AG08395 (cell line): ENCODE measurements at regions not wholly inside any gene's neighbourhood (a gene's known extent, or its start where the extent isn't known, plus 50 kb on each side); places are given as distances from the start of the nearest gene placed in this dataset.
"Not testable (repeated sequence)": the region's sequence is repeated elsewhere in the genome, so short reads cannot be mapped to it uniquely, and the experiment has no call there.

Source experiments
- DNase-seq: peaks from one replicate; pipeline ENCODE4 v3.0.0; 2012; ENCODE audit warnings: mixed read lengths, low spot score

DNA sequence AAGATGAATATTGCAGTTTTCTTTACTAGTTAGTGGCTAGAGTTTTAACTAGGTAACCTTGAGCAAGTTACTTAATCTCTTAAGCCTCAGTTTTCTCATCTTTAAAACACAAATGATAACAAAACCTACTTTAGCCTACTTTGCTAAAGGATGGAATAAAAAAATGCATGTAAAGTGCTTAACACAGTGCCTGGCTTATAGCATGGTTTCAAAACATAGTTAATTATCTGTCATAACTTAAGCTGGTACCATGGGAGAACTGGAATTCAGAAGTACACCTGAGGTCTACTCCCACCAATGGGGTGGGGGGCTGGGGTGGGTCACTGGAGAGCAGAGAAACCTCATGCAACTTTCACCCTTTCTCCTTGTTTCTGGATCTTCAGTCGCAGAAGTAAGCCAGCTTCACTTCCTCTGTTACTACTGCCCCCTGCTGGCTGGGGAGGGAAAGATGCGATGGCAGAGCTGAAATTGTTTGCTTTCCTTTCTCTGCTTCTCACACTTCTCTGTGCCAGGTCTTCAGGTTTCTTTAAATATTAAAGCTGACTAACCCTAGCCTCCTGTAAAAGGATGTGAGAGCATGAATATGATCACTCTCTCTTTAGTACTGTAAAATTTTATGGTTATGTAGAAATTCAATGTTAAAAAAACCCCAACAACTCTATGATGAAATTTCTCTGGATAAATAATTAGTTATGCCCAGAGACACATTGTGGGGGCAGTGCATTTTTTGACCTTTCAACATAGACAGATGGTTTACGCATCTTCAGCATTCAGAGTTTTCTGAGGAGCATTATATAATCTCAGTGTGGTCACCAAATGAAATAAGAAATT is 324.2 kb downstream of the HLX start:
- peak; percentile 74 for DNase-seq

DNA sequence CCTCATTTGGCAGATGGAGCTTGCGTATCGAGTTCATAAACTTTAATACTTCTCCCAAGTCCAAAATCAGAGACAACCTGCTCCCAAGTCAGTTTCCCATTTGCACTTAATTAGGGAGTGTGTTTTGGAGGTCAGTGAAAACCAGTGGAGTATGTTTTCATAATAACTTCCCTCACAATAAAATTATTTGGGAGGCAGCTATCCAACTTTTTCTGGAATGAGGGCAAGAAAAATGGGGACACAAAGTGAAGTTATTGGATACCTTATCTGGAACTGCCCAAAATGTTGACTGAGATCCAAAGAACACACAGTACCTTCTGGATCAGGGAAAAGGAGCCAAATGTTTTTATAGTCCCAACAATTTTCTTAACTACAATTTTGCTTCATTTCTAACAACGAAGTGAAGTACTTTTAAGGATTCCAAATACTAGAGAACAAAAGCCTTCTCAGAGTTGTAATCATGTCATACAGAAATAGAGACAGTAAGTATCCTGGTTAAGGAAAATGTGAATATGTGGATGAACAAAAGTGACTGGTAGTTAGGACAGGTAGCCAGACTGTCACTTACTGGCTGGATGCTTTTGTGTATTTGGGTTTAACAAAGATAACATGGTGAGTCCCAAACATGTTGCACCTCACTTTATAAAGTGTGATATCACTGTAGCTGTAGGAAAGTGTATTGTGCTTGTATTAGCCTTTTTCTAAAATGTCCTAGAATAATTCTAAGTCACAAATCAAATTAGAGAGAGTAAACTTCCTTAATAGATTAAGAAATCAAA is 325.0 kb downstream of the HLX start:
- DNase-seq: no peak

DNA sequence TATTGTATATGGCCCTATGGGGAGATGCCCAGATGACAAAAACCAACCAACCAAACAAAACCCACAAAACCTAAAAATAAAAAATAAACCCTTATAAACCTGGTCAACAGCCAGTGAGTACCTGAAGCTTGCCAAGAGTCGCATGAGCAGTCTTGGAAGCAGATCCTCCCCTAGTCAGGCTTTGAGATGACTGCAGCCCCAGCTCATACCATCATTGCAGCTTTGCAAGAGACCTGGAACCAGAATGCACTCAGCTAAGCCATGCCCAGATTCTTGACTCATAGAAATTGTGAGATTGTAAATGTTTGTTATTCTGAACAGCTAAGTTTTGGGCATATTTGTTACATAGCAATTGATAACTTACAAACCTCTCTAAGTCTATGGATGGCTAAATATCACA is 326.8 kb downstream of the HLX start:
- no peak for DNase-seq

DNA sequence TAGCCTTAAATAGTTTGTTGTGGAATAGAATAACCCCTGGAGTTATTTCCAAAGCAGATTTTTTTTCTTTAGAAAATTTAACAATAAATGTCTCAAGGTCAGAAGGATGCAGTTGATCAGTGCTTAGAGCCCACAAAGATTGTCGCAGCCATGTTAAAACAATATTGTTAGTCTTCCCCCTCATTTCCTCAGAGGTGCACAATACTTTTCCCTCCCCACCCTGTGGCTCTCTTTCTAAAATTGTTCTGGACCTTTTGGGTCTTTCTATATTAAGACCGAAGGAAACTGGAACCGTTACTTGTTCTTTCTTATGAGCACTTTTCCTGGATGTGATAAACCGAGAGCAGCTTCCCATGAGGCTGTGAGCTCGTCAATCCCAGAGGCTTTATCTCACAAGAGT is 333.7 kb downstream of the HLX start:
- no peak for DNase-seq

DNA sequence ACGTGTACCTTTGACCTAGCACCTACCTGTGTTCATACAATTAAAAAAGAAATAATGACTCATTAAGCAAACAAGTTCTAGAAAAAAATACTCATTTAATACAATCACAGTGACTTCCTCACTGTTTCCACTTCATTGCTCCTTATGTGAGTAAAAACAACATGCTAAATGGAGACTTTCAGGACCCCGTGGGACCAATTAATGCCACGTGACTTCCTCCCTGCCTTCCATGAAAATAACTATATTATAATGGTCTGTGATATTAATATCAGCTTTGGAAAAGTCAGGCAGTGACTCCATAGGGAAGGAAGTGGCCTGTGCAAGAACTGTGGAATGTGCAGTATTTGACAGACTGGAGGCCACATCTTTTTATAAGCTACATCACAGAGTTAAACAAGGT is 337.8 kb downstream of the HLX start:
- DNase-seq: peak; percentile 13

DNA sequence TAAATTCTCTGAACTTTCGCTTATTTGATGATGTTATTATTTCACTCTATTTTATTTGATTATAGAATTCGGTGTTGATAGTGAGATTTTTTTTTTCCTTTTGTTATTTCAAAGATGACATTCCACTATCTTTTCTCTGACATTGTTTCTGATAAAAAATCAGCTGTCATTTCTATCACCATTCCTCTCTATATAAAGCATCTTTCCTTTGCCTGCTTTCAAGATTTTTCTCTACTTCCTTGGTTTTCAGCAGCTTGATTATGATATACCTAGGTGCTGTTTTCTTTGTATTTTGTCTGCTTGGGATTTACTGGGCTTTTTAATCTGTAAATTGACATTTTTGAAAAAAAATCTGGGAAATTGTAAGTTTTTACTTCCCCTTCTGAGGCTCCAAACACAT is 344.0 kb downstream of the HLX start:
- DNase-seq: no peak

DNA sequence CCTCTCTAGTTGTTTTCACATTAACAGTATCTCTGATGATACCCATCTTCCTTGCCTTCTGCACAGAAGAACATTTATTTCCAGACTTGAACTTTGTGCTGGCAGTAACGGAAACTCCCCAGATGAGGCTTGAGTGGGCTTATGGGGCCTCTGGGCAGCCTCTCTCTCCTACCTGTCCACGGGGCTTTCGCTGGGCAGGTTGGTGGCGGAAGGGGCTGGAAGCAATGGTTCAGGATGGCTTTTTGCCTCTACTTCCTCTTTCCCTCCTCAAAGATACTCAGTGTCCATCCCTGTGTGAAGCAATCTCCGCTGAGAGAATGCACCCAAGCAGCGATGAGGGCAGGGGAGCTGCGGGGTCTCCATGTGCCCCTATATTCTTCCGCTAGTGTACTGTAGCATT is 348.2 kb downstream of the HLX start:
- DNase-seq: no peak

DNA sequence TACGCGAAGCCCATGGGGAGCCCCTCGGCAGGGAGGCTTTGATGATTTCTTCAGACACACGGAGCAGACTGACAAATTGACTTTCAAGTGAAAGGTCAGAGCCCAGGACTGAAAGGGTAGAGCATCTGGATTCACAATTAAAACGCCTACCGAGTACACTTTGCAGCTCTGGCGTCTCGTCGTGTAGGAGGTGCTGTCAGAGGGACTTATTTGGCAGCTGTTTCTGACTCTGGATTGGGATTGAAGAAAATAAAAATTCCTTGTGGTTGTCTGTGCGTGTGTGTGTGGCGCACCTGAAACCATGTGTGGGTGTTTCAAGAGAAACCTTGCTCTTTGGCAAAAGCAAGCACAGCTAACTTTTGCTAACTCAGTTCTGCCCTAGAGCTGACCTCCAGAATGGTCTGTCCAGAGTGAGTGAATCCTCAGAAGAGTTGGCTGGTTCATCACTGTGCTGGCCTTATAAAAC is 348.7 kb downstream of the HLX start:
- DNase-seq: no peak

DNA sequence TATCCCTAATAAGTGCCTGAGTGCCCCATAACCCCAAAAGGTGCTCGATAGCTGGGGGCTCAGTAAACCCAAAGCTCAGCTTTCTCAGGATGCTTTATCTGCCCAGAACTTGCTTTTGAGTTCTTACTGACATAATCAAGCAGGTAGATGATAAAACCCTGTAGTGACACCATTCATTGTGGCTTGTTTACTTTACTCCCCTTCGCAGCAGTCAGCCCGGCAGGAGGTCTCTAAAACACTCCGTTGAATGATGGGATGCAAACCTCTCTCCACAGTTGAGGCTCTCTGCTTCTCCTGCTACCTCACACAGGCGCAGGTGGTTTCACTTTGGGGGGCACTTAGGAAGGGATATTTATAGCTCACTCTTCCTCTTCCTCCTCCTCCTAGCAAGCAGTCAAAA is 349.4 kb downstream of the HLX start:
- DNase-seq: no peak

DNA sequence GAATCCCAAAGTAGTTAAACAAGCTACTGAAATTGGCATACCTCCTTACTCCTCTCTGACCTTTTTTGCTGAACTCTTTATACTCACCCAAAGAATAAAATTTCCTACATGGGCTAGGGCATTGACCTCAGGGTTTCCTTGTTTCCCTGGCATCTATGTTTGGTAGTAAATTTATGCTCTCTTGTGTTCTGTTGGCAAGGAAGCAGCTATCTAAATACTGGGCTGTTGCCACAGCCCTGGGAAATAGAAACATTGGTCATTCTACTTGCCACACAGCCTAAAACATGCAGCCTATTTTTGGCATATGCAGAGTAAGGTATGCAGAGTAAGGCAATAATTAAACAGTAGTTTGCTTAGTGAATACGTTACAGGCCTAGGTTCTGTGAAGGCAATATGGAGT is 351.4 kb downstream of the HLX start:
- DNase-seq: peak; percentile 9

DNA sequence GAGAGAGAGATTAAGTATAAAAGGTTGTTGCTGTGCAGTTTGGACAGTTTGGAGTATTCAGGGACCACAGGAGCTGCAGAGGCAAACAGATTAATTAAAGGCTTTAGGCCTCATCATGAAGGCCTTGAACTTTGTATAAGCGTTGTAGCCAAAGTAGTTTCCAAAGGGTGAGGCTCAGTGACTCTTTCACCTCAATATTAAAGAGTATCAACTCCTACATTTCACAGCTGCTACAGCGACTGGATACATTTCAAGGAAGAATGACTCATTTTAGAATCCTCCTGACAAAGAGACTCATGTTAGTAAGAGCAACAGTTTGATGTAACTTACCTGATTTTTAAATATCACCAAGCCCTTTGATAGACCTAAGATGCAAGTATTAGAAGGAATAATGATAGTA is 355.5 kb downstream of the HLX start:
- DNase-seq: no peak

DNA sequence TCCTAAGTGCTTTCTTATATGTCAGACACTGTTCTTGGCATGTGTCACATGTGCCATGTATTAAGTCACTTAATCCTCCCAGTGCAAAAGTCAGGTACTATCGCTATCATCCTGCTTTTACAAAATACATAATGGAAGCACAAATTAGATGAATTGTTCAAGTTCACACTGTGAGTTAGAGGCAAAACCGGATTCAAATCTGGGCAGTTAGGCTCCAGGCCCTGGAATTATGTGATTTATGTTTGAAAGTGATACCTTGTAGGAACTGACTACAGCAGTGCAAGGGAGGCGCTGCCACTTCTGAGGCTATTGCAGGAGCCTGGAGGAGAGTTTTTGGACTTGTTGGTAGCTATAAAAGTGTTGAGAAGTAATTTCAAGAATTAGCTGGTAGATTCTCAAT is 358.3 kb downstream of the HLX start:
- DNase-seq: no peak

DNA sequence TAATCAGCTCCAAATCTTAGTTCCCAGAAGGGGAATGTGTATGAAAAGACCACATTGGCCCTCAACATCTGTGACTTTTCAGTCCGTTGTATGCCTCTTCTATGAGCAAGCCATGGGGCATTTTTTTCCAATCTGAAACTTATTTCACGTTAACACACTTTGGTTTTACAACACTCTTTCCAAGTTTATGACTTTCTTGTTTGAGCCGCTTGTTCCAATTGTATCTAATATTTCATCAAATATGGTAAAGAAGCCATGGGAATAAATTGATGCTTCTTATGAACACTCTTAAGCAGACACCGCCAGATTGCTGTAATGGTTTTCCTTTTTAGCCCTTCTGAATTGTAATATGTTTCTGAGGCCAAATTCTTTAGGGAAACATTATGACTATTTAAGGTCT is 359.9 kb downstream of the HLX start:
- DNase-seq: no peak

DNA sequence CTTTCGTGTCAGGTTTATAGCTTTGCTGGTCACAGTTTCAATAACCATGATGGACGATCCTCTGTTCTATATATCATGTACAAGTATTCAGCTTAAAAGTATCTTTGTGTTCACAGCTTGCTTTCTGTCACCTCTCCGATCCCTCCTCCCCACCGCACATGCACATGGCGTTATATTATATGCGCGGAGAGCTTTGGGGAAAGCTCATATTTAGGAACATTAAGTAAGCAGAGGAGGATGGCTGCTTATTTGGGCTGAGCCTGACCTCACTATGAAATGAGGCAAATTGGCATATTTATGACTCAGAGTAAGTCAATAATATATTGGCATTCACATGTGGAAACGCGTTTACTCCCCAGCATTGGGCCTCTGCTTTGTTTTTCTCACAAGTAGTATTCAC is 360.5 kb downstream of the HLX start:
- DNase-seq: no peak

DNA sequence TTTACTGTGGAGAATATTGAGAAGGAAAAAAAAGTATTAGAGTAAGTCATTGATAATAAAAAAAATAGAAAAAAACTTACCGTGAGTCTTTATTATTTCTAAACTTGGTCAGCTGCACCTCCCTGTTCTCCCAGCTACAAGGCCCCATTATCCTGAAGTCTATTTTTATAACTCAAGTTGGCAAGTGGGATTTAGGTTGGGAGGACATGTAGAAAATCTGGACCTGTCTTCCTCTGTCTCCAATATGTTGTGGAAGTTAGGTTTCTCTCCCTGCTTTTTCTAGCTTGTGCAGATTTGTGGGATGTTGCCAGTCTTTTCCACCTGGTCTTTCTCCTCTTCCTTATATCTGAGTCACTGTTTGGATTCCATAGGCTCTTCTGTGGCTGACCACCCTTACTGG is 361.4 kb downstream of the HLX start:
- DNase-seq: no peak

DNA sequence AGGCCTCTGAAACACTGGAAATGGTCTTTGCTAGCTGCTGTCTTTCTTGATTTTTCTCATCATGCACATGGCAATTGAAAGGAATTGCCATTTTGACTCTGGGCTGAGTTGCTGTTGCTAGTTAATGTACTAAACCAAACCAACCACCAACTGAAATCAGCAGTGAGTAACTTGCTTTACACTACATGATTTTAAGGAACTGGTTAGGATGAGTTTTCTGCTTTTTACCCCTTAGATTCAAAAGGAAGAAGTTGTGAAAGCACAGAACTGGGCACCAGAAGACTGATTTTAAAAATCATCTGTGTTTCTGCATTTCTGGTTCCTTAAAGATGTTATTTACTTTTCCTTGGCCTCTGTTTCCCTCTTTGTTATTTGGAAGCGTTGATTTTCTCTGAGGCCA is 361.9 kb downstream of the HLX start:
- no peak for DNase-seq

DNA sequence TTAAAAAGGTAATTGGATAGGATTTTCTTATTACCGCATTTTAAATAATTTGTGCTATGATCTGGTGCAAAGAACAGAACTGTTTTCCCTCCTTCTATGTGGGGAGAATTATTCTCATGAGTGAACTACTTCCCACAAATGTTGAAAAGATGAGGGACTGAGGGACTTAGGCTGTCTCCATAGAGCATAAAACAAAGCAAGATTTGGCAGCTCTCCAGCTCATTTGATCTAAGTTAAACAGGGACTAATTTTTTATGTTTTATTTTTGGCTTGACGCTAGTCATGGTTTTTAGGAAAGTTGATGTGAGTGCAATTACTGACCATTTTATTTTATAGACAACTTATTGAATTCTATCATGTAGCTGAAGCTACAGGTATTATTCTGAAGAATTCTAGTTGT is 362.3 kb downstream of the HLX start:
- DNase-seq: no peak

DNA sequence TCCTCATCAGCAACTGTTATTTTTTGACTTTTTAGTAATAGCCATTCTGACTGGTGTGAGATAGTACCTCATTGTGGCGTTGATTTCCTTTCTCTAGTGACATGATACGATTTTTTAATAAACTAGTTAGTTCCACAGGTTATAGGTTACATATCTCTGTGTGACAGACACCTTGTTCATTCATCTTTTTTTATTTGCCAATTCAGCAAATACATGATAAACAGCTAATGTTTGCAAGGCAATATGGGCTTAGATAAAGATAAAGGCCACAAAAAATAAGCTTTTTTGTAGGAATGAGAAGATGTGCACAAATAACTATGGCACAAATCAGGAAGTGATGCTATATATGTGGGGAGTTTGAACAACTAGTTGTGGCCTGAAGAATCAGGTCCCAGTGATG is 366.8 kb downstream of the HLX start:
- no peak for DNase-seq

DNA sequence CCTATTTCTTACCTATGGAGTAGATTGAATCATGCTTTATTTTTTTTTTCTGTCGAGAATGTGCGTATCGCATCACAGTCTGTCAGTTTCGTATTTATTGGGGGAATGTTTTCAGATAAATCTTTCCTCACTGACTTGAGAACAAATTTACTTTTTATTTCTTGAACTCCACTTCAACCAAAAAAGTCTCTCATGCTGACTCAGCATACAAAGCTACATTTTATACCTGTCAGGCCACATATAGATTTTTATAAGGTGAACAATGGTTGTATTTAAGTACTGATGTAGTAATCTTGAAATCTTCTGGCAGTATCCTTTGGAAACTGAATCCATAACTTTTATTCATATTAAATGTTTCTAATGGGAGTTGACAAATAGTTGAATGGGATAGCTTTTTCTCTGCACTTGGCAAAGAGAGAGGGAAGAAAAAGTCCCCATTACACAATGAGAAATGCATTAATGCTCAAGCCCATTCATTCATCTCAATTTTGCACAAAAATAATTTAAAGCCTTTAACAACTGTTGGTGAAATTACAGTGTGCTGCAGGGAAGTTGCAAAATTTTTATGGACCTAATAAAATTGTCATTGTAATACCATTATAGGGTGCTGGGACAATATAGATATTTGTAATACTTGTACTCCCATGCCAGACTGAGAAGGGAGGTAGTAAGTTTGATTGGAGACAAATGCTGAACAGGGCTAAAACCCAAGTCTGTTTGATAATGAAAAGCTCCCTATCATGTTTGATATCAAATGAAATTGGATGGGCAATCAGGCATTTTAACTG is 367.6 kb downstream of the HLX start:
- DNase-seq: no peak

DNA sequence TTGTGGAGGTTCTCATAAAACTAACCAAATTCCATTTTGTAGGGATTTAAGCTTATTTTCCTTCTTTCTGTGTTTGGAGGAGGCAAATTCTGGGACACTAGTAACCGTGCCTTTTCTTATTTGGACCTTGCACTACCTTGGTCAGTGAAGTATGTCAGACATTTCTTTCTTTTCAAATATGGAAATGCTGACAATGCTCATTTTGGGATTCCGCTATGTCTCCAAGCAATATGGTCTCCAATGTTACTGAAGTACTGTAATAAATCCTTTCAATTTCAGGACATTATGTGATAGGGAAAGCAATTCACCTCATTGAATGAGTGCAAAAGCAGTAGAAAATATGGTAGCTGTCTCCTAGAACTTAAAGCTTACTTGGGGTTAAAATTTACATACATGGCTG is 372.3 kb downstream of the HLX start:
- DNase-seq: no peak

DNA sequence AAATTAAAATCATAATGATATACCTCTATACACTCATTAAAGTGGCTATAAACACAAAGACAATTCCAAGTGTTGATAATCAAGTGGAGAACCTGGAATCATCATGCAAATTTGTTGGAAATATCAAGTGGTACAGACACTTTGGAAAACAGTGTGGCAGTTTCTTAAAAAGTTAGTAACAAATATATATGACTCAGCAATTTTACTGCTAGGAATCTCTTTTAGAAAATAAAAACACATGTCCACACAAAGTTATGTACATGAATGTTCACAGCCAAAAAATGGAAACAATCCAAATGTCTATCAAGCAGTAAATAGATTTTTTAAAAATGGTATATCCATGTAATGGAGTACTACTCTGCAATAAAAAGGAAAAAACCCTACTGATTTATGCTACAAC is 375.6 kb downstream of the HLX start:
- DNase-seq: no peak

DNA sequence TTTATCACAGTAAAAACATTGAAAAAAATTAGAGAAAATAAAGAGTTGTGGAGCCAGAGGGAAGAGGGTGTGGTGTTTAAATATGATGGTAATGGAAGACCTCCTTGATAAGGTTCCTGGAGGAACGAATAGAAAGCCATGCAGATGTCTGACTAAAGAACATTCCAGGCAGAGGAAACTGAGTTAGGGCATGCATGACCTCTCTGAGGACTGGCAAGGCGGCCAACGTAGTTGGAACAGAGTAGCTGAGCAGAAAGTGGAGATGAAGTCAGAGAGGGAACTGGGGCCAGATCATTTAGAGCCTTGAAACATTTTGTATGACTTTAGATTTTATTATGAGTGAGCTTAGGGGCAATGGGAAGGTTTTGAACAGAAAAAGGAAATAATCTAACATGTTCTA is 377.5 kb downstream of the HLX start:
- no peak for DNase-seq

DNA sequence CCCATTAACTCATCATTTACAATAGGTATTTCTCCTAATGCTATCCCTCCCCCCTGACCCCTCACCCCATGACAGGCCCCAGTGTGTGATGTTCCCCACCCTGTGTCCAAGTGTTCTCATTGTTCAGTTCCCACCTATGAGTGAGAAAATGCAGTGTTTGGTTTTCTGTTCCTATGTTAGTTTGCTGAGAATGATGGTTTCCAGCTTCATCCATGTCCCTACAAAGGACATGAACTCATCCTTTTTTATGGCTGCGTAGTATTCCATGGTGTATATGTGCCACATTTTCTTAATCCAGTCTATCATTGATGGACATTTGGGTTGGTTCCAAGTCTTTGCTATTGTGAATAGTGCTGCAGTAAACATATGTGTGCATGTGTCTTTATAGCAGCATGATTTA is 378.3 kb downstream of the HLX start:
- not testable (repeated sequence) for DNase-seq
